SIG-M5 treated with dmso at 0.1 percent for 504 hours (cell line): ENCODE measurements at regions not wholly inside any gene's neighbourhood (a gene's known extent, or its start where the extent isn't known, plus 50 kb on each side); places are given as distances from the start of the nearest gene placed in this dataset.
"Not testable (repeated sequence)": the region's sequence is repeated elsewhere in the genome, so short reads cannot be mapped to it uniquely, and the experiment has no call there.

ENCODE experiments used
- DNase-seq: peaks from one replicate; lab custom pipeline; 2025; ENCODE audit not compliant: unreplicated experiment; lab: John Stamatoyannopoulos, UW

GRCh38 chr4:24211856-24212255 lies 322.0 kb upstream of the PPARGC1A start:
- DNase-seq = no peak

GRCh38 chr4:24210332-24210902 lies 320.6 kb upstream of the PPARGC1A start:
- DNase-seq = no peak

GRCh38 chr4:24209906-24210305 lies 320.1 kb upstream of the PPARGC1A start:
- no peak for DNase-seq

- no peak for DNase-seq
Measured at GRCh38 chr4:24209131-24209530, 319.3 kb upstream of the PPARGC1A start.

GRCh38 chr4:24208691-24209090 lies 318.8 kb upstream of the PPARGC1A start:
- DNase-seq = no peak

GRCh38 chr4:24204708-24205107 lies 314.9 kb upstream of the PPARGC1A start:
- not testable (repeated sequence) for DNase-seq

- no peak for DNase-seq
Measured at GRCh38 chr4:24203926-24204325, 314.1 kb upstream of the PPARGC1A start.

GRCh38 chr4:24202579-24202978 lies 312.7 kb upstream of the PPARGC1A start:
- DNase-seq = no peak

GRCh38 chr4:24197955-24198354 lies 308.1 kb upstream of the PPARGC1A start:
- no peak for DNase-seq

- no peak for DNase-seq
Measured at GRCh38 chr4:24196785-24197184, 306.9 kb upstream of the PPARGC1A start.

GRCh38 chr4:24195991-24196736 lies 306.3 kb upstream of the PPARGC1A start:
- no peak for DNase-seq

- no peak for DNase-seq
Measured at GRCh38 chr4:24192018-24192641, 302.3 kb upstream of the PPARGC1A start.

- DNase-seq = no peak
Measured at GRCh38 chr4:24190761-24191695, 301.2 kb upstream of the PPARGC1A start.

- DNase-seq = no peak
Measured at GRCh38 chr4:24188459-24188858, 298.6 kb upstream of the PPARGC1A start.

GRCh38 chr4:24186466-24186865 lies 296.6 kb upstream of the PPARGC1A start:
- DNase-seq = no peak

GRCh38 chr4:24181005-24181404 lies 291.2 kb upstream of the PPARGC1A start:
- DNase-seq = no peak

- no peak for DNase-seq
Measured at GRCh38 chr4:24180586-24180985, 290.7 kb upstream of the PPARGC1A start.

- DNase-seq = no peak
Measured at GRCh38 chr4:24179201-24179840, 289.5 kb upstream of the PPARGC1A start.

- DNase-seq = not testable (repeated sequence)
Measured at GRCh38 chr4:24177443-24177842, 287.6 kb upstream of the PPARGC1A start.

GRCh38 chr4:24175707-24176106 lies 285.9 kb upstream of the PPARGC1A start:
- DNase-seq = no peak

GRCh38 chr4:24174602-24175001 lies 284.8 kb upstream of the PPARGC1A start:
- DNase-seq = no peak
